ENCODE measurements at regions not wholly inside any gene's neighbourhood (a gene's known extent, or its start where the extent isn't known, plus 50 kb on each side); places are given as distances from the start of the nearest gene placed in this dataset.

DNA sequence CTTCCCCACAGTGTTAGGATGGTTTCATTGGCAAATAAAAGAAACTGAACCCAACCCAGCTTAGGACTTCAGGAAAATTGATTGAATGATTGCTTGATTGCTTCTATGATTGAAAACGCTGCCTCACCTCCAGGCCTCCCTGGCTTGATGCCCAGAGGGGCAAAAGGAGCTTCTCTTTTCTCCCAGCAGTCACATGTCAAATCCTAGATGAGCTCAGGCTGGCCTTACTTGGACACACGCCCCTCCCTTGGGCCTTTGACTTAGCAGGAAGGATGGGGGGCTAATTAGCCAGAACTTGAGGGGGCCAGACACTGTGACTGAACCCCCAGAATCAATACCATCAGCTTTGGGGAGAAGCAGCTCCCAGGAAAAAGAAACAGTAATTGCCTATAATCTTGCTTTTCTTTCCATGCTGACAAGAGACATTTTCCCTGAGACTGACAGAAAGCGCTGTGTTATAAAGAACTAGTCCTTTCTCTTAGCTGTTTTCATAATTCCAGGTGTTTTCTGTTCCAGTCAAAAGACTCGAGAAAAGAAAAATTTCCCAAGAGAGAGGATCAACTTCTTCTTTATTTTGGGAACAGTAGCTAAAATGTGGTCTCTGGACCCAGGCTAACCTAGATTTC lies 50.8 kb upstream of the ATP5PO start:
- TF ChIP-seq EZH2phosphoT487 (IDR thresholded peaks at IDR 0.05; ENCODE audit: insufficient read depth, low read depth) (no peak), EZH2 (IDR thresholded peaks at IDR 0.05; ENCODE audit: insufficient read depth, poor library complexity, severe bottlenecking) (no peak)

Measured in GM23248 (cell line).